ENCODE measurements at regions not wholly inside any gene's neighbourhood (a gene's known extent, or its start where the extent isn't known, plus 50 kb on each side); places are given as distances from the start of the nearest gene placed in this dataset.

GRCh38 chr4:187059895-187060294 lies 336.2 kb upstream of the FAT1 start:
- H3K27me3 ChIP-seq (replicated peaks in 1 of 4; ENCODE audit: control extremely low read depth in 1 of 4, control insufficient read depth in 3 of 4, insufficient read depth in 4 of 4, low read length in 3 of 4), result no peaks in the 10 kb centered on the region
- WGBS (ENCODE audit: insufficient coverage), result 48% methylated on average over 2 of the region's 4 CpGs
- H3K4me3 ChIP-seq (ENCODE audit: control extremely low read depth in 1 of 5, extremely low read depth in 1 of 5, insufficient read depth in 1 of 5, low read depth in 2 of 5, low read length in 4 of 5), result no peak overlapping the region
- ChIA-PET CTCF (no interaction called here), POLR2A (no interaction called here)
- H2AFZ ChIP-seq (ENCODE audit: insufficient read depth, low read depth, low read length, poor library complexity, severe bottlenecking), result no peak overlapping the region
- H3K36me3 ChIP-seq (replicated peaks in 1 of 2; ENCODE audit: control extremely low read depth in 1 of 2, control insufficient read depth in 1 of 2, extremely low read depth in 1 of 2, insufficient read depth in 2 of 2, low read length in 1 of 2), result no peaks in the 10 kb centered on the region
- no peak overlapping the region for H3K4me2 ChIP-seq (replicated peaks; ENCODE audit: low read depth, low read length, poor library complexity, severe bottlenecking)
- H3K4me1 Mint-ChIP-seq, result no peaks in the 10 kb centered on the region
- H3K27ac ChIP-seq (ENCODE audit: low read length in 2 of 2), result no peak overlapping the region
- no peaks in the 10 kb centered on the region for H3K4me1 ChIP-seq (ENCODE audit: control insufficient read depth in 2 of 2, insufficient read depth in 2 of 2, low read length in 2 of 2)
- no peak for TF ChIP-seq EZH2 (IDR thresholded peaks at IDR 0.05; ENCODE audit: borderline replicate concordance, insufficient read depth, low read depth, low read length, poor library complexity, severe bottlenecking)
- TF ChIP-seq CTCF (IDR thresholded peaks at IDR 0.05), result no peak
- no peaks in the 10 kb centered on the region for H4K20me1 ChIP-seq (ENCODE audit: control insufficient read depth, insufficient read depth, low read length, poor library complexity, severe bottlenecking)
- no peak overlapping the region for H3K4me3 Mint-ChIP-seq
- H3K27ac Mint-ChIP-seq, result no peak overlapping the region
- ATAC-seq (ENCODE audit: low read depth) (no peak), DNase-seq (no peak)
- peaks cover 3% of the 10 kb centered on the region for H3K9me3 Mint-ChIP-seq (ENCODE audit: insufficient read depth)
- H3K27me3 Mint-ChIP-seq, result no peaks in the 10 kb centered on the region
- intact Hi-C loops (cut with micrococcal nuclease), result no loop called here
- H3K9ac ChIP-seq (ENCODE audit: low read length), result no peak overlapping the region
- H3K79me2 ChIP-seq (ENCODE audit: control insufficient read depth, insufficient read depth, low read length), result no peaks in the 10 kb centered on the region
- peaks cover 0 to 24% (median 0%) of the 10 kb centered on the region in 3 donors for H3K9me3 ChIP-seq (ENCODE audit: control extremely low read depth in 1 of 3, control insufficient read depth in 2 of 3, insufficient read depth in 1 of 3, low read length in 2 of 3)

- Histone ChIP-seq H3K27ac (ENCODE audit: low read length in 2 of 2) (no peak overlapping the region), H3K27me3 (replicated peaks in 1 of 4; ENCODE audit: control extremely low read depth in 1 of 4, control insufficient read depth in 3 of 4, insufficient read depth in 4 of 4, low read length in 3 of 4) (no peaks in the 10 kb centered on the region), H3K79me2 (ENCODE audit: control insufficient read depth, insufficient read depth, low read length) (no peaks in the 10 kb centered on the region), H2AFZ (ENCODE audit: insufficient read depth, low read depth, low read length, poor library complexity, severe bottlenecking) (no peak overlapping the region), H3K4me1 (ENCODE audit: control insufficient read depth in 2 of 2, insufficient read depth in 2 of 2, low read length in 2 of 2) (no peaks in the 10 kb centered on the region), H3K4me2 (replicated peaks; ENCODE audit: low read depth, low read length, poor library complexity, severe bottlenecking) (no peak overlapping the region), H3K4me3 (ENCODE audit: control extremely low read depth in 1 of 5, extremely low read depth in 1 of 5, insufficient read depth in 1 of 5, low read depth in 2 of 5, low read length in 4 of 5) (no peak overlapping the region), H3K9ac (ENCODE audit: low read length) (no peak overlapping the region), H3K9me3 (ENCODE audit: control extremely low read depth in 1 of 3, control insufficient read depth in 2 of 3, insufficient read depth in 1 of 3, low read length in 2 of 3) (peaks cover 0 to 24% (median 0%) of the 10 kb centered on the region in 3 donors), H4K20me1 (ENCODE audit: control insufficient read depth, insufficient read depth, low read length, poor library complexity, severe bottlenecking) (no peaks in the 10 kb centered on the region), H3K36me3 (replicated peaks in 1 of 2; ENCODE audit: control extremely low read depth in 1 of 2, control insufficient read depth in 1 of 2, extremely low read depth in 1 of 2, insufficient read depth in 2 of 2, low read length in 1 of 2) (no peaks in the 10 kb centered on the region)
- no peak for DNase-seq
- H3K4me3 Mint-ChIP-seq, result no peak overlapping the region
- peaks cover 3% of the 10 kb centered on the region for H3K9me3 Mint-ChIP-seq (ENCODE audit: insufficient read depth)
- H3K4me1 Mint-ChIP-seq, result no peaks in the 10 kb centered on the region
- ChIA-PET POLR2A (no interaction called here), CTCF (no interaction called here)
- 84% methylated on average over 12 of the region's 14 CpGs for WGBS (ENCODE audit: insufficient coverage)
- H3K27ac Mint-ChIP-seq, result no peak overlapping the region
- TF ChIP-seq CTCF (IDR thresholded peaks at IDR 0.05), result no peak
- no peak for TF ChIP-seq EZH2 (IDR thresholded peaks at IDR 0.05; ENCODE audit: borderline replicate concordance, insufficient read depth, low read depth, low read length, poor library complexity, severe bottlenecking)
- no peaks in the 10 kb centered on the region for H3K27me3 Mint-ChIP-seq
- ATAC-seq (ENCODE audit: low read depth), result no peak
- intact Hi-C loops (cut with micrococcal nuclease), result no loop called here
Measured at GRCh38 chr4:187060551-187060950, 336.9 kb upstream of the FAT1 start.

Measured in B cell (primary cell).